Myocyte (in vitro differentiated cells): ENCODE measurements at regions not wholly inside any gene's neighbourhood (a gene's known extent, or its start where the extent isn't known, plus 50 kb on each side); places are given as distances from the start of the nearest gene placed in this dataset.

Experiments
- DNase-seq: peaks from one replicate; pipeline ENCODE4 v3.0.0-alpha.2; 2012; ENCODE audit warnings: low read depth

DNA sequence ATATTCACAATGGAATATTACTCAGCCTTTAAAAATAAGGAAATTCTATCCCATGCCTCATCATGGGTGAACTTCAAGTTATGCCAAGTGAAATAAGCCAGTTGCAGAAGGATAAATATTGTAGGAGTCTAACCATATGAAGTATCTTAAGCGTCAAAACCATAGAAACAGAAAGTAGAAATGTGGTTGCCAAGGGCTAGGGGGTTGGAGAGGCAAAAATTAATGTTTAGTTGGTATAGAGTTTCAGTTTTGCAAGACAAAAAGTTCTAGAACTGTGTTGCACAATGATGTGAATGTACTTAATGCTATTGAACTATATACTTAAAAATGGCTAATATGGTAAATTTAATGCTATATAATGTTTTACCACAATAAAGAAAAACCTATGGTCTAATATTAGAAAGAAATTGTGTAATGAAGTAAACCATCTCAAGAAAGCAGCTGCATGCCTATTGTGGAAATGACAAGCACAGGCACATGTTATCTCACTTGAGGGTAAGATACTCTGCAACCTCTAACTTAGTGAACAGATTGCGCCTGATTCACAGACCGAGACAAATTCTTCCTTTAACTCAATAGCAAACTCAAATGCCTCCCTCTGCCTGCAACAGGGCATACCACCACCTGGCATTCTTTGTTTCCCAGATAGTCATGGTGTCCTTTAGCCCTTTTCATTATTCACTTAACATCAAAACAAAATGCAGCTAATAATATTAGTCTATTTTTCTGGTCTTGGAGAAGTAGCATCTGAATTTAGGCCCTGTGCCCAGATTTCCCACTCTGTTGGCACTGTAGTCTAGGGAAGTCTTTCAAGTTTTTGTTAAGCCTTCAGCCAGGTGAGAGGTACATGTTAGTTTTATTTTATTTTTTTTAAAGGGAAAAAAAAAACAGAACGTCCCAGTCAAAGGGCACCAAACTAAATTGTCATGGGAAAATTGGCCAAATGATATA lies 80.2 kb upstream of the ACP3 start:
- DNase-seq: no peak

GRCh38 chr3:132237652-132238032 lies 79.6 kb upstream of the ACP3 start:
- DNase-seq: no peak

DNA sequence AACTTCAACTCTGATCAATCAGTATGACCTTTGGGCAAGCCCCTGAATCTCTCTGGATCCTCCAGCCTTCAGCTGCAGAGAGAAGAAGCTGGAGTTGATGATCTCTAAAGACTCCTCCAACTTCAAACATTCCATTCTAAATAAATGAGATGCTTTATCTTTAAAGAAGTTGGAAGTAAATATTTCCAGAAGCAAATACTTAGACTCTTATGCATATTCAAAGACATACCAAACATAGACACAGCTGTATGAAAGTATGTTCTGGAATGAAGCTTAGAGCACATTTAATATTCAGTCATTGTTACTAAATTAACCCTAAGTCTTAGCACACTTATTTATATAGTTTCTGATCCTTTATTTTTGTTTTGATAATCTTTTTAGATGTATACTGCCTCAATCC lies 77.6 kb upstream of the ACP3 start:
- DNase-seq: no peak

GRCh38 chr3:132241776-132242514 lies 75.3 kb upstream of the ACP3 start:
- DNase-seq: peak; percentile 57

- DNase-seq: no peak
These were observed 74.4 kb upstream of the ACP3 start for GRCh38 chr3:132242790-132243189.

GRCh38 chr3:132245552-132246142 lies 71.6 kb upstream of the ACP3 start:
- no peak for DNase-seq

DNA sequence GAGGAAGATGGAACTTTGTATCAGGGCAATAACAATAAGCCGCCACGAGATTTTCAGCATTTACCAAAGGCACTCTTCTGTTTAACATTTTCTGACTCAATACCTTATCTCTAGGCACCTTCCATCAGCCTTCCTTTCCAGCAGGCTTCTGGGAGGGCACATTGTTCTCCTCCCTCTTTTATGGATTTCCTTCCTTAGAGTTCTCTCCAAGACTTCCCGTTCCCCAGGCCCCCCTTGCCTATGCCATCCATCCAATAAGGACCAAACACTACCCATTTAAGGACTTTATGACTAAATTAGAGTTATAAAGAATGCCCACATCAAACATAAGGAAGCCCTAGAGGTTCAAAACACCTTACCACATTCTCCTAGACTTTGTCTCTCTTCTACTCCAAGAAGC lies 71.0 kb upstream of the ACP3 start:
- DNase-seq: no peak

- no peak for DNase-seq
These were observed 70.0 kb upstream of the ACP3 start for GRCh38 chr3:132247211-132247610.

DNA sequence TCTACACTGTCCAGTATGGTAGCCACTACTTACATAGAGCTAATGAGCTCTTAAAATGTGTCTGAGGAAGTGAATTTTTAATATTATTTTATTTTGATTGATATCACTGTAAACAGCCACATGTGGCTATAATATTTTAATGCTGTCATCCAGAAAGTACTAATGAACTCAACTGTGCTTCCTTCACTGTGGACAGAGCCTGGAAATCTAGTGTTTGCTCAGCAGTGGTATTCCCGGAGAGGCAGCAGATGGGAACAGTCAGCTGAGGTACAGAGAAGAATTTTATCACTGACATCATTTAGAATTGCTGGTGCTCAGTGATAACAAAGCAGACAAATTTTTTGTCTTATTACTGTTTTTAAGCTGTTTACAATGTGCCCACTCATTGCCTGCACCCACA lies 68.7 kb upstream of the ACP3 start:
- DNase-seq: no peak

GRCh38 chr3:132253262-132253878 lies 63.8 kb upstream of the ACP3 start:
- peak; percentile 67 for DNase-seq

DNA sequence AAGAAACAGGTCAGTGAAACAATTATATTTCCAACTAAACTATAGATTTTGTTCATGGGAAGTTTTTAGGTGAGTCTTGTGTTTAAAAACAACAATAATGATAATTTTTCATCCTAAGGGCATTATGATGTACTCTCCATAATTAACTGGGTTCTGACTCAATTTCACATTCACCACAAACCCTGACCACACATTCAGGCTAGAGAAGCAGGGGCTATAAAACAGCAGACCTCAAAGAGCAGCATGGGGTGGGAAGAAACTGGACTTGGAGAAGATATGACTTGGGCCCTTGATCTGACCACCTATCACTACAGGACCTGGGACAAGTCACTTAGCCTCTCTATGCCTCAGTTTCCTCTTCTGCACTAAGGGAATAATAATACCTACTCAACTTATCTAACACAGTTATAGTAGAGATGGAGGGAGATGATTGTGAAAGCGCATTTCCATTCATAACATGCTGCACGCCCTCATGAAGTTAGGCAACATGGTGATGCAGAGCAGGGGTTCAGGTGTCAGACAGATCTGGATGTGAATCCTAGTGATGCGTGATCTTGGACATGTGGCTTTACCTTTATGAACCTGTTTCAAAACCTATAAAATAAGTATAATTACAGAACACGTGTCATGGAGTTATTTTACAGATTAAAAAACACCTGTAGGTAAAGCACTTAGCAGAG lies 63.0 kb upstream of the ACP3 start:
- DNase-seq: no peak

GRCh38 chr3:132255041-132255745 lies 62.0 kb upstream of the ACP3 start:
- DNase-seq: peak; percentile 50

DNA sequence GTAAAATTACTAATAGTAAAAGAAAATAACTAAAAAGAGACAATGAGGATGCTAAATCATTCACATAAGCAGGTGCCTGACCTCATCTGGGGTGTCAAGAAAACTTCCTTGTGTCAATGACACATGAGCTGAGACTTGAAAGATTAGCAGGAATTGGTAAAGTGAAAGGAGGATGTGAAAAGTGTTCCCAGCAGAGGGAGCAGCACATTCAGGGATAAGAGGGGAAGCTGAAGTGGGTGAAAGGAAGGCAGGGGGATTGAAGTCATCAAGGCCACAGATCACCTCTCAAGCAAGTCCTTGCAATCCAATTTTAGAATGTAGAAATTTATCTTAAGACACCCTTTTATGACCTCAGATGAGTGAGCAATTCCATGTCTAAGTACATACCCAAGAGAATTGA lies 60.2 kb upstream of the ACP3 start:
- DNase-seq: peak; percentile 52

GRCh38 chr3:132261506-132261905 lies 55.7 kb upstream of the ACP3 start:
- no peak for DNase-seq

DNA sequence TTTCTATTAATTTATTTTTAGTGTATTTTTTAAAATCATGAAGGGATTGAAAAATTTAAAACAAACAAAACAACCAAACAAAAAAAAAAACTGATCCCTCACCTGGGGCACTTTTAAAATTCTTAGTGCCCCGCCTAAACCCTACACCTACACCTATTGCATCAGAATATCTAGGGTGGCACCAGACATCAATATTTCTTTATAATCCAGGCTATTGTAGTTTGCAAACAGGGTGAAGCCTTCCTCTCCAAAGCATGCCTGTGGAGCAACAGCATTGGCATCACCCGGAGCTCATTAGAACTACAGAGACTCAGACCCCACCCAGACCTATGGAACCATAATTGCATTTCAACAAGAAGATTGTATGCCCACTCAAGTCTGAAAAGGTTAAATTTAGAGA lies 54.9 kb upstream of the ACP3 start:
- no peak for DNase-seq

DNA sequence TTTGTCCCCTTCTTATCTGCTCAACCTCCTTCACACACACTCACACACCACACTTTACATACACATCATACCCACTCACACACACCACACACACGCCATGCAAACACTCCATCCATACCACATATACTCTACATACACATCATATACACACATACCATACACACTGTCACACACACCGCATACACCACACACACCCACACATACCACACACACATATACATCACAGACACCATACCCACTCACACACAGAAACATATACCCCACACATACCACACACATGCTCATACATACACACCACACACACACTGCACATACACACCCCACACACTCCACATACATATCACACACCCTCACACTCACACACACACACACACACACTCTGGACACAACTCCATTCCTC lies 54.3 kb upstream of the ACP3 start:
- no peak for DNase-seq

- no peak for DNase-seq
These were observed 52.2 kb upstream of the ACP3 start for GRCh38 chr3:132265028-132265427.

DNA sequence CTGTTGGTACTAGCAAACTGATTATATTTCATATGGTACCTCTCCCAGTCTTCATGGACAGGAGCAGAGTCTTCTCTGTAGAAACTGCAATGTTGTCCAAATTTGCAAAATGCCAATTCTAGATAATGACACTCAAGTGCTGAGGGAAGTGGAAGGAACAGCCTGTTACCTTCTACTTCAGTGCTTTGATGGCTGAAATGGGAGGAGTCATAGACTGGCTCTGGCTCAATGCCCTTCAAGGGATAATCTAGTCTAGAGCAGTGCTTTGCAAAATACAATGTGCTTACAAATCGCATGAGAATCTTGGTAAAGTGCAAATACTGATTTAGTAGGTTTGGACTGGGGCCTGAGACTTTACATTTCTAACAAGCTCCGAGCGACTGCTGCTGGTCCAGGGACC lies 51.7 kb upstream of the ACP3 start:
- no peak for DNase-seq

DNA sequence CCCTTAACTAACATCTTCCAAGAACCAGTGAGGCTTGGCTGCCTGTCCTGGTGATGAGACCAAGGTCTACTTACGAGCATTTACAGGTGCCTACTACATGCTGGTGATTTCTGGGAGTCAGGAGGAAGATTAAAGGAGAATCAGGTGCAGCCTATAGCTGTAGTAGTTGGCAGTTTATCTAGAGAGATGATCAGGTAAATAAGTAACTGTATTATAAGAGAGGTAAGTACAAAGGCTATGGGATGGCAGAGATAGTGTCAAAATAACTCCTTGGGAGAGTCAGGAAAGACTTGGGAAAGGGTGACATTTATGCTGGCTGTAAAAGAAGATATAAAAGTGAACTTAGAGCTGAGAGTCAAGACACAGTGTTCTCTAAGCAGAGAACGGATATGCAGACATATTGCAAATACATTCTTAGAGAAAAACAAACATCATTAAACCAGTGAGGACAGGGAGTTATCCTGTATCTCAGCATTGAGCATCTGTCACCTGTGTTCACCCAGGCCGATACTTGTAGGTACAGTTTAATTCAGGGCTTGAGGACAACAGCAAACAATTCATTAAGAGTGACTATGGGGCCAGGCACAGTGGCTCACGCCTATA lies 49.7 kb upstream of the ACP3 start:
- DNase-seq: no peak
